WTC11 (cell line): ENCODE measurements at regions not wholly inside any gene's neighbourhood (a gene's known extent, or its start where the extent isn't known, plus 50 kb on each side); places are given as distances from the start of the nearest gene placed in this dataset.
A peak's percentile ranks its signal among the peaks of the same experiment; 100 is the strongest.

Experiments
- ATAC-seq: fragments of 200-7000 bp; cut with Tn5 transposase; 2 replicates; pipeline ENCODE4 v1.10.0; 2021; ENCODE audit warnings: mild to moderate bottlenecking, moderate library complexity
- CTCF ChIA-PET: fragments of 300-600 bp; sonication (Branson Sonifier 250); formaldehyde crosslinking; loops from one replicate; lab custom pipeline; 2021; ENCODE audit warnings: antibody characterized with exemption; lab: Charles Lee
- POLR2A ChIA-PET: fragments of 350-600 bp; sonication (Branson Sonifier 250); formaldehyde crosslinking; loops from one replicate; lab custom pipeline; 2021; ENCODE audit warnings: antibody characterized with exemption; lab: Charles Lee
- DNase-seq: peaks from one replicate; pipeline ENCODE4 v3.0.0; 2021; ENCODE audit warnings: low spot score
- H3K27ac Mint-ChIP-seq: 2 replicates; pipeline ENCODE4 v1.8.0; 2021; ENCODE audit warnings: mixed read lengths
- H3K27me3 Mint-ChIP-seq: 2 replicates; pipeline ENCODE4 v1.8.0; 2021; ENCODE audit warnings: low read depth, mild to moderate bottlenecking, moderate library complexity, mixed read lengths
- H3K36me3 Mint-ChIP-seq: 2 replicates; pipeline ENCODE4 v1.8.0; 2021; ENCODE audit warnings: mixed read lengths
- H3K4me1 Mint-ChIP-seq: 2 replicates; pipeline ENCODE4 v1.8.0; 2022; ENCODE audit warnings: mixed read lengths
- H3K4me3 Mint-ChIP-seq: 2 replicates; pipeline ENCODE4 v1.8.0; 2021; ENCODE audit warnings: mild to moderate bottlenecking, moderate library complexity, mixed read lengths
- H3K9me3 Mint-ChIP-seq: 2 replicates; pipeline ENCODE4 v1.8.0; 2021; ENCODE audit warnings: mixed read lengths
- FOXJ3 ChIP-seq: sonication (generic); formaldehyde crosslinking; IDR thresholded peaks from 2 replicates; pipeline ENCODE4 v1.9.0; 2021; ENCODE audit warnings: missing genetic modification reagents, mild to moderate bottlenecking, borderline replicate concordance
- MXD4 ChIP-seq: fragments of 250-450 bp; sonication (Bioruptor Pico); IDR thresholded peaks from 2 replicates; pipeline ENCODE4 v1.8.0; 2021; ENCODE audit warnings: mild to moderate bottlenecking, moderate library complexity, borderline replicate concordance
- NR1H2 ChIP-seq: sonication (generic); formaldehyde crosslinking; IDR thresholded peaks from 2 replicates; pipeline ENCODE4 v1.9.0; 2021; ENCODE audit warnings: mild to moderate bottlenecking, moderate library complexity, missing genetic modification reagents
- PRRX2 ChIP-seq: fragments of 250-450 bp; sonication (Bioruptor Pico); IDR thresholded peaks from 2 replicates; pipeline ENCODE4 v1.8.0; 2021; ENCODE audit warnings: mild to moderate bottlenecking
- RELA ChIP-seq: sonication (generic); formaldehyde crosslinking; IDR thresholded peaks from 2 replicates; pipeline ENCODE4 v1.8.1; 2022; ENCODE audit warnings: missing genetic modification reagents, mild to moderate bottlenecking, borderline replicate concordance
- SMAD4 ChIP-seq: sonication (generic); formaldehyde crosslinking; IDR thresholded peaks from 2 replicates; pipeline ENCODE4 v1.8.0; 2022; ENCODE audit warnings: mild to moderate bottlenecking, missing genetic modification reagents
- SP1 ChIP-seq: sonication (generic); formaldehyde crosslinking; conservative IDR thresholded peaks from 2 replicates; pipeline ENCODE4 v1.8.1; 2022; ENCODE audit warnings: missing genetic modification reagents
- TEAD4 ChIP-seq: sonication (generic); formaldehyde crosslinking; IDR thresholded peaks from 2 replicates; pipeline ENCODE4 v1.8.0; 2022; ENCODE audit warnings: mild to moderate bottlenecking, missing genetic modification reagents
- TP53 ChIP-seq: sonication (generic); formaldehyde crosslinking; IDR thresholded peaks from 2 replicates; pipeline ENCODE4 v1.8.1; 2023; ENCODE audit warnings: mild to moderate bottlenecking, missing genetic modification reagents
- ZNF219 ChIP-seq: sonication (generic); formaldehyde crosslinking; IDR thresholded peaks from 2 replicates; pipeline ENCODE4 v1.8.0; 2023; ENCODE audit warnings: missing genetic modification reagents, mild to moderate bottlenecking, borderline replicate concordance
- ZNF232 ChIP-seq: sonication (generic); formaldehyde crosslinking; IDR thresholded peaks from 2 replicates; pipeline ENCODE4 v1.8.0; 2022; ENCODE audit warnings: mild to moderate bottlenecking, missing genetic modification reagents
- ZNF396 ChIP-seq: fragments of 250-450 bp; sonication (Bioruptor Pico); IDR thresholded peaks from 2 replicates; pipeline ENCODE4 v1.8.0; 2021; ENCODE audit warnings: mild to moderate bottlenecking, moderate library complexity, borderline replicate concordance
- TF ChIP-seq, protein P1 (sequence below): sonication (generic); formaldehyde crosslinking; IDR thresholded peaks from 2 replicates; pipeline ENCODE4 v1.8.0; 2022; ENCODE audit warnings: missing genetic modification reagents
- TF ChIP-seq, protein P2 (sequence below): fragments of 200-600 bp; IDR thresholded peaks from 2 replicates; pipeline ENCODE4 v1.8.0; 2022; ENCODE audit warnings: antibody characterized with exemption
- TF ChIP-seq, protein P3 (sequence below): sonication (generic); formaldehyde crosslinking; IDR thresholded peaks from 2 replicates; pipeline ENCODE4 v1.8.0; 2022; ENCODE audit warnings: mild to moderate bottlenecking, missing genetic modification reagents
- TF ChIP-seq, protein P4 (sequence below): sonication (generic); formaldehyde crosslinking; IDR thresholded peaks from 2 replicates; pipeline ENCODE4 v1.8.1; 2022; ENCODE audit warnings: low read depth, missing genetic modification reagents, borderline replicate concordance
- TF ChIP-seq, protein P5 (sequence below): fragments of 250-450 bp; sonication (Bioruptor Pico); IDR thresholded peaks from 2 replicates; pipeline ENCODE4 v2.1.2; 2022; ENCODE audit warnings: mild to moderate bottlenecking, moderate library complexity
- TF ChIP-seq, protein P6 (sequence below): sonication (generic); formaldehyde crosslinking; IDR thresholded peaks from 2 replicates; pipeline ENCODE4 v1.8.1; 2023; ENCODE audit warnings: mild to moderate bottlenecking, missing genetic modification reagents, moderate library complexity
- TF ChIP-seq, protein P7 (sequence below): sonication (generic); formaldehyde crosslinking; IDR thresholded peaks from 2 replicates; pipeline ENCODE4 v1.8.0; 2023; ENCODE audit warnings: missing genetic modification reagents, mild to moderate bottlenecking, borderline replicate concordance

DNA sequence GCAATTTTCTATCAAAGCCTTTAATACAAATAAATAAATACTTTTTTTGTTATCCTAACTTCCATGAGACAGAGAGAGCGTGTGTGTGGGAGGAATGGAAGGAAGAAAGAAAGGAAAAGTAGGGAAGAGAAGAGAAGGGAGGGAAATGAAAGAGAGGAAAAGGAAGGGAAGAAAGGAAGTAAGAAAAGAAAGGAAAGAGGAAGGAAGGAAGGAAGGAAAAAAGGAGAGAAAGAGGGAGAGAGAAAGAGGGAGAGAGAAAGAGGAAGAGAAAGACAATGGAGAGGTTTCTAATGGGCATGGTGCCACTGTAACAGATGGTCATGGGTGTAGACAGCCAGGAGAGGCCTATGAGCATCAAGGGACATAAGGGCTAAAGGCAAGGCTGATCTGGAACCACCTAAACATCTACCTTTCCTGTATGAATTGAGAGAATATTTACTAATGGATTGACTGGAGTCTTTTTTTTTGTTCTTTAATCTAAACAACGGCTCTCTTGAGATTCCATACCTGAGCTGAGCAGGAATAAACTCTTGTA is 234.9 kb downstream of the PTPRC start:
- Mint-ChIP-seq H3K4me3 (no peak overlapping the region), H3K9me3 (no peaks in the 10 kb centered on the region), H3K4me1 (0 out of 2 replicates have a peak, but pooled peaks cover 5% of the 10 kb centered on the region), H3K27me3 (no peaks in the 10 kb centered on the region), H3K27ac (no peak overlapping the region), H3K36me3 (no peaks in the 10 kb centered on the region)
- ChIA-PET CTCF (no interaction called here), POLR2A (interaction anchor here (0.6 kb wide), 1 partner anchor 137 kb away, joined by 3 read pairs; no protein-coding TSS in a partner anchor)
- ATAC-seq: no peak
- no peak for DNase-seq
- TF ChIP-seq, protein P1, sequence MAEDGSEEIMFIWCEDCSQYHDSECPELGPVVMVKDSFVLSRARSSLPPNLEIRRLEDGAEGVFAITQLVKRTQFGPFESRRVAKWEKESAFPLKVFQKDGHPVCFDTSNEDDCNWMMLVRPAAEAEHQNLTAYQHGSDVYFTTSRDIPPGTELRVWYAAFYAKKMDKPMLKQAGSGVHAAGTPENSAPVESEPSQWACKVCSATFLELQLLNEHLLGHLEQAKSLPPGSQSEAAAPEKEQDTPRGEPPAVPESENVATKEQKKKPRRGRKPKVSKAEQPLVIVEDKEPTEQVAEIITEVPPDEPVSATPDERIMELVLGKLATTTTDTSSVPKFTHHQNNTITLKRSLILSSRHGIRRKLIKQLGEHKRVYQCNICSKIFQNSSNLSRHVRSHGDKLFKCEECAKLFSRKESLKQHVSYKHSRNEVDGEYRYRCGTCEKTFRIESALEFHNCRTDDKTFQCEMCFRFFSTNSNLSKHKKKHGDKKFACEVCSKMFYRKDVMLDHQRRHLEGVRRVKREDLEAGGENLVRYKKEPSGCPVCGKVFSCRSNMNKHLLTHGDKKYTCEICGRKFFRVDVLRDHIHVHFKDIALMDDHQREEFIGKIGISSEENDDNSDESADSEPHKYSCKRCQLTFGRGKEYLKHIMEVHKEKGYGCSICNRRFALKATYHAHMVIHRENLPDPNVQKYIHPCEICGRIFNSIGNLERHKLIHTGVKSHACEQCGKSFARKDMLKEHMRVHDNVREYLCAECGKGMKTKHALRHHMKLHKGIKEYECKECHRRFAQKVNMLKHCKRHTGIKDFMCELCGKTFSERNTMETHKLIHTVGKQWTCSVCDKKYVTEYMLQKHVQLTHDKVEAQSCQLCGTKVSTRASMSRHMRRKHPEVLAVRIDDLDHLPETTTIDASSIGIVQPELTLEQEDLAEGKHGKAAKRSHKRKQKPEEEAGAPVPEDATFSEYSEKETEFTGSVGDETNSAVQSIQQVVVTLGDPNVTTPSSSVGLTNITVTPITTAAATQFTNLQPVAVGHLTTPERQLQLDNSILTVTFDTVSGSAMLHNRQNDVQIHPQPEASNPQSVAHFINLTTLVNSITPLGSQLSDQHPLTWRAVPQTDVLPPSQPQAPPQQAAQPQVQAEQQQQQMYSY (CRISPR knock-in tag): no peak
- TF ChIP-seq ZNF219 (no peak), ZNF396 (CRISPR knock-in tag) (no peak)
- TF ChIP-seq, all 79 proteins: peak for 0

DNA sequence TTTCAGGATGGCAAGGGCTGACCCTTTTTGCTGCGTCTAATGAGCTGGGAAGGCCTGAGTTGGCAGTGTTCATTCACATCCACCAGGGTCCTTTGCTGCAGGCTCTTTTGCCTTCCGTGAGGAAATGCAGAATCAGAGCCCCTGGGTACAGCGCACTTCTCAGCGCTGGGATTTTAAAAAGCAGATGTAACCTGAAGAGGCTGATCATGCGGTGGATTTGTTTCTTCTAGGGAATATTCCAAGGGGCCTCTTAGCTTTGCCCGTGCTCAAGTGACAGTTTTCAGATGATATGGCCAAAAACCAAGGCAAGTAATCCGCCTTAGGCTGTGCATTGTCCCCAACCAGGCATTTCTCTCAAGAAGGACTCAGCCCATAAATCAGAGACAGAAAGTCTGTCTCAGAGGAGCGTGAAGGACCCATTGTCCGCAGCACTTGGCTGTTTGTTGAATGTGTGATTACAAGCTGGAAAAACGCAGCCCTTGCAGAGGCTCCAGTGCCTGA is 237.6 kb downstream of the PTPRC start:
- Mint-ChIP-seq H3K4me3 (no peak overlapping the region), H3K9me3 (no peaks in the 10 kb centered on the region), H3K36me3 (no peaks in the 10 kb centered on the region), H3K27me3 (no peaks in the 10 kb centered on the region), H3K27ac (no peak overlapping the region), H3K4me1 (0 out of 2 replicates have a peak, but pooled peaks cover 5% of the 10 kb centered on the region)
- DNase-seq: no peak
- ChIA-PET POLR2A (no interaction called here), CTCF (interaction anchor here (0.6 to 1.5 kb wide), 2 partner anchors 88 to 237 kb away, joined by 3 read pairs; no protein-coding TSS in a partner anchor)
- ATAC-seq: peak; percentile 99
- TF ChIP-seq MXD4 (CRISPR knock-in tag): no peak
- no peak for TF ChIP-seq SMAD4 (CRISPR knock-in tag)
- TF ChIP-seq TEAD4 (CRISPR knock-in tag): no peak
- TF ChIP-seq, protein P2, sequence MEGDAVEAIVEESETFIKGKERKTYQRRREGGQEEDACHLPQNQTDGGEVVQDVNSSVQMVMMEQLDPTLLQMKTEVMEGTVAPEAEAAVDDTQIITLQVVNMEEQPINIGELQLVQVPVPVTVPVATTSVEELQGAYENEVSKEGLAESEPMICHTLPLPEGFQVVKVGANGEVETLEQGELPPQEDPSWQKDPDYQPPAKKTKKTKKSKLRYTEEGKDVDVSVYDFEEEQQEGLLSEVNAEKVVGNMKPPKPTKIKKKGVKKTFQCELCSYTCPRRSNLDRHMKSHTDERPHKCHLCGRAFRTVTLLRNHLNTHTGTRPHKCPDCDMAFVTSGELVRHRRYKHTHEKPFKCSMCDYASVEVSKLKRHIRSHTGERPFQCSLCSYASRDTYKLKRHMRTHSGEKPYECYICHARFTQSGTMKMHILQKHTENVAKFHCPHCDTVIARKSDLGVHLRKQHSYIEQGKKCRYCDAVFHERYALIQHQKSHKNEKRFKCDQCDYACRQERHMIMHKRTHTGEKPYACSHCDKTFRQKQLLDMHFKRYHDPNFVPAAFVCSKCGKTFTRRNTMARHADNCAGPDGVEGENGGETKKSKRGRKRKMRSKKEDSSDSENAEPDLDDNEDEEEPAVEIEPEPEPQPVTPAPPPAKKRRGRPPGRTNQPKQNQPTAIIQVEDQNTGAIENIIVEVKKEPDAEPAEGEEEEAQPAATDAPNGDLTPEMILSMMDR: no peak
- TF ChIP-seq ZNF232 (CRISPR knock-in tag): no peak
- TF ChIP-seq, protein P3, sequence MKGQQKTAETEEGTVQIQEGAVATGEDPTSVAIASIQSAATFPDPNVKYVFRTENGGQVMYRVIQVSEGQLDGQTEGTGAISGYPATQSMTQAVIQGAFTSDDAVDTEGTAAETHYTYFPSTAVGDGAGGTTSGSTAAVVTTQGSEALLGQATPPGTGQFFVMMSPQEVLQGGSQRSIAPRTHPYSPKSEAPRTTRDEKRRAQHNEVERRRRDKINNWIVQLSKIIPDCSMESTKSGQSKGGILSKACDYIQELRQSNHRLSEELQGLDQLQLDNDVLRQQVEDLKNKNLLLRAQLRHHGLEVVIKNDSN (CRISPR knock-in tag): no peak
- TF ChIP-seq, protein P4, sequence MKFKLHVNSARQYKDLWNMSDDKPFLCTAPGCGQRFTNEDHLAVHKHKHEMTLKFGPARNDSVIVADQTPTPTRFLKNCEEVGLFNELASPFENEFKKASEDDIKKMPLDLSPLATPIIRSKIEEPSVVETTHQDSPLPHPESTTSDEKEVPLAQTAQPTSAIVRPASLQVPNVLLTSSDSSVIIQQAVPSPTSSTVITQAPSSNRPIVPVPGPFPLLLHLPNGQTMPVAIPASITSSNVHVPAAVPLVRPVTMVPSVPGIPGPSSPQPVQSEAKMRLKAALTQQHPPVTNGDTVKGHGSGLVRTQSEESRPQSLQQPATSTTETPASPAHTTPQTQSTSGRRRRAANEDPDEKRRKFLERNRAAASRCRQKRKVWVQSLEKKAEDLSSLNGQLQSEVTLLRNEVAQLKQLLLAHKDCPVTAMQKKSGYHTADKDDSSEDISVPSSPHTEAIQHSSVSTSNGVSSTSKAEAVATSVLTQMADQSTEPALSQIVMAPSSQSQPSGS (CRISPR knock-in tag): no peak
- TF ChIP-seq SP1 (CRISPR knock-in tag): no peak
- TF ChIP-seq, protein P5, sequence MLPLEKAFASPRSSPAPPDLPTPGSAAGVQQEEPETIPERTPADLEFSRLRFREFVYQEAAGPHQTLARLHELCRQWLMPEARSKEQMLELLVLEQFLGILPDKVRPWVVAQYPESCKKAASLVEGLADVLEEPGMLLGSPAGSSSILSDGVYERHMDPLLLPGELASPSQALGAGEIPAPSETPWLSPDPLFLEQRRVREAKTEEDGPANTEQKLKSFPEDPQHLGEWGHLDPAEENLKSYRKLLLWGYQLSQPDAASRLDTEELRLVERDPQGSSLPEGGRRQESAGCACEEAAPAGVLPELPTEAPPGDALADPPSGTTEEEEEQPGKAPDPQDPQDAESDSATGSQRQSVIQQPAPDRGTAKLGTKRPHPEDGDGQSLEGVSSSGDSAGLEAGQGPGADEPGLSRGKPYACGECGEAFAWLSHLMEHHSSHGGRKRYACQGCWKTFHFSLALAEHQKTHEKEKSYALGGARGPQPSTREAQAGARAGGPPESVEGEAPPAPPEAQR (CRISPR knock-in tag): no peak
- TF ChIP-seq TP53 (CRISPR knock-in tag): no peak
- no peak for TF ChIP-seq FOXJ3 (CRISPR knock-in tag)
- TF ChIP-seq, protein P6, sequence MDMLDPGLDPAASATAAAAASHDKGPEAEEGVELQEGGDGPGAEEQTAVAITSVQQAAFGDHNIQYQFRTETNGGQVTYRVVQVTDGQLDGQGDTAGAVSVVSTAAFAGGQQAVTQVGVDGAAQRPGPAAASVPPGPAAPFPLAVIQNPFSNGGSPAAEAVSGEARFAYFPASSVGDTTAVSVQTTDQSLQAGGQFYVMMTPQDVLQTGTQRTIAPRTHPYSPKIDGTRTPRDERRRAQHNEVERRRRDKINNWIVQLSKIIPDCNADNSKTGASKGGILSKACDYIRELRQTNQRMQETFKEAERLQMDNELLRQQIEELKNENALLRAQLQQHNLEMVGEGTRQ: no peak
- TF ChIP-seq RELA: no peak
- TF ChIP-seq, protein P7, sequence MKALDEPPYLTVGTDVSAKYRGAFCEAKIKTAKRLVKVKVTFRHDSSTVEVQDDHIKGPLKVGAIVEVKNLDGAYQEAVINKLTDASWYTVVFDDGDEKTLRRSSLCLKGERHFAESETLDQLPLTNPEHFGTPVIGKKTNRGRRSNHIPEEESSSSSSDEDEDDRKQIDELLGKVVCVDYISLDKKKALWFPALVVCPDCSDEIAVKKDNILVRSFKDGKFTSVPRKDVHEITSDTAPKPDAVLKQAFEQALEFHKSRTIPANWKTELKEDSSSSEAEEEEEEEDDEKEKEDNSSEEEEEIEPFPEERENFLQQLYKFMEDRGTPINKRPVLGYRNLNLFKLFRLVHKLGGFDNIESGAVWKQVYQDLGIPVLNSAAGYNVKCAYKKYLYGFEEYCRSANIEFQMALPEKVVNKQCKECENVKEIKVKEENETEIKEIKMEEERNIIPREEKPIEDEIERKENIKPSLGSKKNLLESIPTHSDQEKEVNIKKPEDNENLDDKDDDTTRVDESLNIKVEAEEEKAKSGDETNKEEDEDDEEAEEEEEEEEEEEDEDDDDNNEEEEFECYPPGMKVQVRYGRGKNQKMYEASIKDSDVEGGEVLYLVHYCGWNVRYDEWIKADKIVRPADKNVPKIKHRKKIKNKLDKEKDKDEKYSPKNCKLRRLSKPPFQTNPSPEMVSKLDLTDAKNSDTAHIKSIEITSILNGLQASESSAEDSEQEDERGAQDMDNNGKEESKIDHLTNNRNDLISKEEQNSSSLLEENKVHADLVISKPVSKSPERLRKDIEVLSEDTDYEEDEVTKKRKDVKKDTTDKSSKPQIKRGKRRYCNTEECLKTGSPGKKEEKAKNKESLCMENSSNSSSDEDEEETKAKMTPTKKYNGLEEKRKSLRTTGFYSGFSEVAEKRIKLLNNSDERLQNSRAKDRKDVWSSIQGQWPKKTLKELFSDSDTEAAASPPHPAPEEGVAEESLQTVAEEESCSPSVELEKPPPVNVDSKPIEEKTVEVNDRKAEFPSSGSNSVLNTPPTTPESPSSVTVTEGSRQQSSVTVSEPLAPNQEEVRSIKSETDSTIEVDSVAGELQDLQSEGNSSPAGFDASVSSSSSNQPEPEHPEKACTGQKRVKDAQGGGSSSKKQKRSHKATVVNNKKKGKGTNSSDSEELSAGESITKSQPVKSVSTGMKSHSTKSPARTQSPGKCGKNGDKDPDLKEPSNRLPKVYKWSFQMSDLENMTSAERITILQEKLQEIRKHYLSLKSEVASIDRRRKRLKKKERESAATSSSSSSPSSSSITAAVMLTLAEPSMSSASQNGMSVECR: no peak
- no peak for TF ChIP-seq PRRX2 (CRISPR knock-in tag)
- no peak for TF ChIP-seq NR1H2 (CRISPR knock-in tag)
